DND-41 (cell line): ENCODE measurements at regions not wholly inside any gene's neighbourhood (a gene's known extent, or its start where the extent isn't known, plus 50 kb on each side); places are given as distances from the start of the nearest gene placed in this dataset.

Experiments
- ATAC-seq: fragments of 200-7000 bp; cut with Tn5 transposase; 3 replicates; pipeline ENCODE4 v1.9.1; 2021; ENCODE audit warnings: low read depth; ENCODE audit not compliant: insufficient read depth
- DNase-seq: peaks from one replicate; pipeline ENCODE4 v3.0.0-alpha.2; 2020
- H2AFZ ChIP-seq: 2 replicates; pipeline ENCODE4 v1.6.0; 2012; ENCODE audit warnings: low read depth, low read length
- H3K27ac ChIP-seq: 2 replicates; pipeline ENCODE4 v1.5.1; 2012; ENCODE audit warnings: low read length, inconsistent platforms
- H3K27me3 ChIP-seq: fragments of 200-600 bp; sonication (generic); 2 replicates; pipeline ENCODE4 v1.6.0; 2012; ENCODE audit warnings: low read length, mild to moderate bottlenecking, inconsistent platforms; ENCODE audit not compliant: insufficient read depth, poor library complexity
- H3K36me3 ChIP-seq: 2 replicates; pipeline ENCODE4 v1.5.1; 2012; ENCODE audit warnings: low read length, inconsistent platforms; ENCODE audit not compliant: insufficient read depth
- H3K4me1 ChIP-seq: 2 replicates; pipeline ENCODE4 v1.5.1; 2012; ENCODE audit warnings: mild to moderate bottlenecking, low read length; ENCODE audit not compliant: insufficient read depth
- H3K4me2 ChIP-seq: 2 replicates; pipeline ENCODE4 v1.6.0; 2012; ENCODE audit warnings: mild to moderate bottlenecking, moderate library complexity, low read length, inconsistent platforms; ENCODE audit not compliant: insufficient read depth
- H3K4me3 ChIP-seq, 2 experiments: fragments of 200-600 bp in 1 of 2; shearing (Covaris generic) in 1 of 2; 2 replicates each; pipeline ENCODE4 v1.5.1; 2012 to 2016; ENCODE audit warnings: inconsistent platforms in 2 of 2, low read length in 2 of 2, mild to moderate bottlenecking in 2 of 2, low read depth in 1 of 2, moderate library complexity in 1 of 2
- H3K79me2 ChIP-seq: 2 replicates; pipeline ENCODE4 v1.6.0; 2012; ENCODE audit warnings: low read length, inconsistent platforms; ENCODE audit not compliant: insufficient read depth
- H3K9ac ChIP-seq: 2 replicates; pipeline ENCODE4 v1.6.0; 2012; ENCODE audit warnings: low read depth, mild to moderate bottlenecking, inconsistent platforms, low read length, moderate library complexity
- H3K9me3 ChIP-seq: 2 replicates; pipeline ENCODE4 v1.5.1; 2012; ENCODE audit warnings: low read length, moderate library complexity, mild to moderate bottlenecking, inconsistent platforms; ENCODE audit not compliant: insufficient read depth, severe bottlenecking
- H4K20me1 ChIP-seq: 2 replicates; pipeline ENCODE4 v1.6.0; 2012; ENCODE audit warnings: low read length; ENCODE audit not compliant: insufficient read depth
- CTCF ChIP-seq: IDR thresholded peaks from 2 replicates; pipeline ENCODE4 v1.5.1; 2012; ENCODE audit warnings: borderline replicate concordance, low read length, moderate library complexity, mild to moderate bottlenecking; ENCODE audit not compliant: poor library complexity, severe bottlenecking; ENCODE audit errors: extremely low read depth
- EZH2 ChIP-seq: IDR thresholded peaks from 3 replicates; pipeline ENCODE4 v1.6.1; 2012; ENCODE audit warnings: borderline replicate concordance, low read depth, mild to moderate bottlenecking, moderate library complexity, low read length, inconsistent platforms; ENCODE audit not compliant: severe bottlenecking

- no peak overlapping the region for H3K4me2 ChIP-seq
- DNase-seq, result no peak
These were observed 191.1 kb downstream of the MAT2B start for GRCh38 chr5:163696579-163696887.

GRCh38 chr5:163706053-163706771 lies 200.8 kb downstream of the MAT2B start:
- Histone ChIP-seq H3K4me3 (no peak overlapping the region), H3K4me2 (no peak overlapping the region), H3K9ac (no peak overlapping the region), H4K20me1 (no peaks in the 10 kb centered on the region), H3K9me3 (no peaks in the 10 kb centered on the region), H3K27ac (no peak overlapping the region), H3K79me2 (no peaks in the 10 kb centered on the region), H3K4me1 (no peaks in the 10 kb centered on the region), H3K36me3 (no peaks in the 10 kb centered on the region), H2AFZ (no peak overlapping the region), H3K27me3 (no peaks in the 10 kb centered on the region)
- no peak for DNase-seq
- no peak for ATAC-seq
- TF ChIP-seq CTCF (no peak), EZH2 (no peak)

More at GRCh38 chr5:163696579-163696887, 191.1 kb downstream of the MAT2B start:
- H3K4me3 ChIP-seq, result no peak overlapping the region
- TF ChIP-seq CTCF (no peak), EZH2 (no peak)
- H3K4me1 ChIP-seq, result no peaks in the 10 kb centered on the region
- H2AFZ ChIP-seq, result no peak overlapping the region
- H4K20me1 ChIP-seq, result no peaks in the 10 kb centered on the region
- H3K27me3 ChIP-seq, result no peaks in the 10 kb centered on the region
- ATAC-seq, result no peak
- no peak overlapping the region for H3K9ac ChIP-seq
- no peaks in the 10 kb centered on the region for H3K9me3 ChIP-seq
- no peak overlapping the region for H3K27ac ChIP-seq
- no peaks in the 10 kb centered on the region for H3K36me3 ChIP-seq
- no peaks in the 10 kb centered on the region for H3K79me2 ChIP-seq

GRCh38 chr5:163712011-163712410 lies 206.6 kb downstream of the MAT2B start:
- DNase-seq, result no peak
- H2AFZ ChIP-seq, result no peak overlapping the region

More at GRCh38 chr5:163712011-163712410, 206.6 kb downstream of the MAT2B start:
- H3K4me1 ChIP-seq, result no peaks in the 10 kb centered on the region
- TF ChIP-seq CTCF, result no peak
- TF ChIP-seq EZH2, result no peak
- H3K36me3 ChIP-seq, result no peaks in the 10 kb centered on the region
- no peaks in the 10 kb centered on the region for H3K79me2 ChIP-seq
- H4K20me1 ChIP-seq, result no peaks in the 10 kb centered on the region
- H3K27me3 ChIP-seq, result no peaks in the 10 kb centered on the region
- no peak overlapping the region for H3K4me3 ChIP-seq
- no peak for ATAC-seq
- H3K9me3 ChIP-seq, result no peaks in the 10 kb centered on the region
- H3K4me2 ChIP-seq, result no peak overlapping the region
- H3K27ac ChIP-seq, result no peak overlapping the region
- H3K9ac ChIP-seq, result no peak overlapping the region
